Caco-2 (cell line): ENCODE measurements at regions not wholly inside any gene's neighbourhood (a gene's known extent, or its start where the extent isn't known, plus 50 kb on each side); places are given as distances from the start of the nearest gene placed in this dataset.

Experiments
- BruUV-seq: library from RNA; stranded (reverse); fragments of 400-500 nt; replicated peaks from 2 replicates; lab custom pipeline; 2021; lab: Mats Ljungman, UMichigan
- CTCF ChIA-PET: fragments of 300-600 bp; sonication (Branson Sonifier 250); formaldehyde crosslinking; loops from one replicate; lab custom pipeline; 2022; ENCODE audit warnings: antibody characterized with exemption; lab: Charles Lee
- POLR2A ChIA-PET: fragments of 300-600 bp; sonication (Branson Sonifier 250); formaldehyde crosslinking; loops from one replicate; lab custom pipeline; 2022; ENCODE audit warnings: antibody characterized with exemption; lab: Charles Lee
- DNase-seq, 2 experiments: peaks; one replicate each; pipeline versions ENCODE4 v3.0.0 to v3.0.0-alpha.2; 2020 to 2022
- H3K27me3 ChIP-seq: replicated peaks from 2 replicates; pipeline ENCODE4 v1.6.0; 2011; ENCODE audit warnings: low read length; ENCODE audit not compliant: control insufficient read depth, insufficient read depth
- H3K36me3 ChIP-seq: 2 replicates; pipeline ENCODE4 v1.5.1; 2011; ENCODE audit warnings: low read length; ENCODE audit not compliant: control insufficient read depth, insufficient read depth
- H3K4me1 ChIP-seq: fragments of 250-450 bp; sonication (Bioruptor Pico); 2 replicates; pipeline ENCODE4 v1.5.1; 2020; ENCODE audit warnings: mild to moderate bottlenecking
- H3K4me3 ChIP-seq: 2 replicates; pipeline ENCODE4 v1.5.1; 2011; ENCODE audit warnings: low read depth, mild to moderate bottlenecking, control low read depth, low read length
- H3K9me3 ChIP-seq: fragments of 250-450 bp; sonication (Bioruptor Pico); 2 replicates; pipeline ENCODE4 v1.5.1; 2020; ENCODE audit warnings: mild to moderate bottlenecking, moderate library complexity
- H3K27ac Mint-ChIP-seq: one replicate; pipeline ENCODE4 v1.8.0; 2022; ENCODE audit warnings: mixed read lengths; ENCODE audit not compliant: unreplicated experiment
- H3K27me3 Mint-ChIP-seq: one replicate; pipeline ENCODE4 v1.8.0; 2022; ENCODE audit warnings: mixed read lengths; ENCODE audit not compliant: insufficient read depth, unreplicated experiment
- H3K36me3 Mint-ChIP-seq: one replicate; pipeline ENCODE4 v1.8.0; 2022; ENCODE audit warnings: mild to moderate bottlenecking, mixed read lengths; ENCODE audit not compliant: insufficient read depth, unreplicated experiment
- H3K4me1 Mint-ChIP-seq: one replicate; pipeline ENCODE4 v1.8.0; 2022; ENCODE audit warnings: low read depth, mixed read lengths; ENCODE audit not compliant: unreplicated experiment
- H3K4me3 Mint-ChIP-seq: one replicate; pipeline ENCODE4 v1.8.0; 2022; ENCODE audit warnings: mild to moderate bottlenecking, moderate library complexity, mixed read lengths; ENCODE audit not compliant: unreplicated experiment
- H3K9me3 Mint-ChIP-seq: one replicate; pipeline ENCODE4 v1.8.0; 2022; ENCODE audit warnings: mixed read lengths; ENCODE audit not compliant: unreplicated experiment
- intact Hi-C: fragments of 100-400 bp; cut with micrococcal nuclease; formaldehyde crosslinking; loops from one replicate; pipeline ENCODE4 v1.10.0; 2022; ENCODE audit not compliant: unreplicated experiment
- TF ChIP-seq, protein P1 (sequence below), 2 experiments: fragments of 200-600 bp in 1 of 2; IDR thresholded peaks; 1 replicate in 1 of 2; 2 replicates in 1 of 2; pipeline versions ENCODE4 v1.5.1 to v1.8.0; 2011 to 2022; ENCODE audit warnings: antibody characterized with exemption in 1 of 2, control low read depth in 1 of 2, inconsistent platforms in 1 of 2, low read depth in 1 of 2, low read length in 1 of 2, mild to moderate bottlenecking in 1 of 2, moderate library complexity in 1 of 2; ENCODE audit not compliant: insufficient read depth in 1 of 2, severe bottlenecking in 1 of 2, unreplicated experiment in 1 of 2

DNA sequence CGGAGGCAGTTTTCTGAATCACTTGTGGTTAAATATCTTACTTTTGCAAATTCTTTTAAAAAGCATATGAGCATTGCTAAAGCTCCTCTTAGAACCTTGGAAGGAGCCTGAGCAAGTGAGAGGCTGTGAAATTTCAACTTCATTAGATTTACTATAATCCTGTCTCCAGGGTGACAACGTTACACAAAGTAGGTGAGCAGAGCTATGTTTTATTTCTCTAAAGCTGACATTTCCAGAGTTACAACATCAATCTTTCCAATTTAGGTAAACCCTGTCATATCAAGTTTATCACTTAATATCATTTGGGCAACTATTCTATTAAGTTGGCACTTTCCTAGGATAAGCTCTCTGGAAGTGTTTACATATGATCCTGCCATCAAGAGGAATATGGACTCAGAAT lies 544.9 kb upstream of the CBLB start:
- Mint-ChIP-seq H3K9me3 (no peaks in the 10 kb centered on the region), H3K36me3 (no peaks in the 10 kb centered on the region), H3K4me1 (no peaks in the 10 kb centered on the region), H3K27me3 (peaks cover 2% of the 10 kb centered on the region), H3K4me3 (no peak overlapping the region), H3K27ac (no peak overlapping the region)
- CTCF ChIA-PET, result no interaction called here
- Histone ChIP-seq H3K27me3 (no peaks in the 10 kb centered on the region), H3K4me3 (no peak overlapping the region), H3K4me1 (no peaks in the 10 kb centered on the region), H3K36me3 (no peaks in the 10 kb centered on the region), H3K9me3 (no peaks in the 10 kb centered on the region)
- BruUV-seq, result no TSS peak
- TF ChIP-seq, protein P1, sequence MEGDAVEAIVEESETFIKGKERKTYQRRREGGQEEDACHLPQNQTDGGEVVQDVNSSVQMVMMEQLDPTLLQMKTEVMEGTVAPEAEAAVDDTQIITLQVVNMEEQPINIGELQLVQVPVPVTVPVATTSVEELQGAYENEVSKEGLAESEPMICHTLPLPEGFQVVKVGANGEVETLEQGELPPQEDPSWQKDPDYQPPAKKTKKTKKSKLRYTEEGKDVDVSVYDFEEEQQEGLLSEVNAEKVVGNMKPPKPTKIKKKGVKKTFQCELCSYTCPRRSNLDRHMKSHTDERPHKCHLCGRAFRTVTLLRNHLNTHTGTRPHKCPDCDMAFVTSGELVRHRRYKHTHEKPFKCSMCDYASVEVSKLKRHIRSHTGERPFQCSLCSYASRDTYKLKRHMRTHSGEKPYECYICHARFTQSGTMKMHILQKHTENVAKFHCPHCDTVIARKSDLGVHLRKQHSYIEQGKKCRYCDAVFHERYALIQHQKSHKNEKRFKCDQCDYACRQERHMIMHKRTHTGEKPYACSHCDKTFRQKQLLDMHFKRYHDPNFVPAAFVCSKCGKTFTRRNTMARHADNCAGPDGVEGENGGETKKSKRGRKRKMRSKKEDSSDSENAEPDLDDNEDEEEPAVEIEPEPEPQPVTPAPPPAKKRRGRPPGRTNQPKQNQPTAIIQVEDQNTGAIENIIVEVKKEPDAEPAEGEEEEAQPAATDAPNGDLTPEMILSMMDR (IDR thresholded peaks at IDR 0.05; ENCODE audit: insufficient read depth in 1 of 2, low read depth in 1 of 2, low read length in 1 of 2, severe bottlenecking in 1 of 2, unreplicated experiment in 1 of 2), result no peak
- POLR2A ChIA-PET, result no interaction called here
- no peak for DNase-seq
- intact Hi-C loops, result no loop called here

DNA sequence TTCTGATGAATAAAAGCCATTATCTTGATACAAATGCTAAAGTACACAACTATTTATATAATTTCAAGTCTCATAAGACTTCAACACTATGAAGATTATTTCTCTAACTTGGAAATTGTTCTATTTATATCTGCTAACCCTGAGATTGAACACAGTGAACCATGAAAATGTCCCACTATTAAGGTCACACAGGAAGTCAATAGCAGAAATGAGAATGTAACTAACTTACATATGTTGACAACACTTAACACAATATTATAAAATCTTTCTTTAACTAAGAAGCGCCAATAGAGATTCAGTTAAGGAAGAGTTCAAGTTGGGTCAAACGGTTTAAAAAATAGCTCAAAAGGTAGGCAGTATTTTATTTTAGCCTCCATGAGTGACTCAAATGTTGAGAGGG lies 551.8 kb upstream of the CBLB start:
- H3K27me3 ChIP-seq, result no peaks in the 10 kb centered on the region
- H3K27me3 Mint-ChIP-seq, result no peaks in the 10 kb centered on the region
- TF ChIP-seq, protein P1 (IDR thresholded peaks at IDR 0.05; ENCODE audit: insufficient read depth in 1 of 2, low read depth in 1 of 2, low read length in 1 of 2, severe bottlenecking in 1 of 2, unreplicated experiment in 1 of 2), result no peak
- no peak overlapping the region for H3K27ac Mint-ChIP-seq
- POLR2A ChIA-PET, result no interaction called here
- no peak overlapping the region for H3K4me3 ChIP-seq
- H3K4me3 Mint-ChIP-seq, result no peak overlapping the region
- H3K9me3 Mint-ChIP-seq, result no peaks in the 10 kb centered on the region
- no peaks in the 10 kb centered on the region for H3K36me3 Mint-ChIP-seq
- no TSS peak for BruUV-seq
- no peaks in the 10 kb centered on the region for H3K9me3 ChIP-seq
- no peaks in the 10 kb centered on the region for H3K4me1 ChIP-seq
- no peaks in the 10 kb centered on the region for H3K36me3 ChIP-seq
- CTCF ChIA-PET, result no interaction called here
- intact Hi-C loops, result no loop called here
- no peaks in the 10 kb centered on the region for H3K4me1 Mint-ChIP-seq
- no peak for DNase-seq

DNA sequence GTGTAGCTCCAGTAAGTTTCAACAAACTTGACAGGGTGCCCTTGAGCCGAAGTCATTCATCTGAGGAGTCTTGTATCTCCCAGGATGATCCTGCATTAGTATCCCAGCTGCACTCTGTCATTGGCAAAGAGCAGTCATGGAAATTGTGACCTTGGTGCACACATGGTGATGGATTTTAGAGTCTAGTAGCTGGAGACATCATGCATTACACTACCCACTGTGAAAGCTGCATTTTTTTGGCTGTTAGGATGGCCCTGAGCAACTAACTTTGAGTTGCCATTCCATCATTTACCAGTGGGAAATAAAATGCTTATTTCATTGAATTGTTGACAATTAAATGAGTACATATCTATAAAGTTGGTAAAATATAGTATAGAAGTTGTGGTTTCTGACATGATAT lies 552.6 kb upstream of the CBLB start:
- Histone ChIP-seq H3K36me3 (no peaks in the 10 kb centered on the region), H3K9me3 (no peaks in the 10 kb centered on the region), H3K4me1 (no peaks in the 10 kb centered on the region), H3K4me3 (no peak overlapping the region), H3K27me3 (no peaks in the 10 kb centered on the region)
- H3K4me3 Mint-ChIP-seq, result no peak overlapping the region
- POLR2A ChIA-PET, result no interaction called here
- BruUV-seq, result no TSS peak
- H3K36me3 Mint-ChIP-seq, result no peaks in the 10 kb centered on the region
- no peaks in the 10 kb centered on the region for H3K27me3 Mint-ChIP-seq
- H3K9me3 Mint-ChIP-seq, result no peaks in the 10 kb centered on the region
- TF ChIP-seq, protein P1 (IDR thresholded peaks at IDR 0.05; ENCODE audit: insufficient read depth in 1 of 2, low read depth in 1 of 2, low read length in 1 of 2, severe bottlenecking in 1 of 2, unreplicated experiment in 1 of 2), result no peak
- CTCF ChIA-PET, result no interaction called here
- no peaks in the 10 kb centered on the region for H3K4me1 Mint-ChIP-seq
- intact Hi-C loops, result no loop called here
- DNase-seq, result no peak
- H3K27ac Mint-ChIP-seq, result no peak overlapping the region
